ENCODE measurements at regions not wholly inside any gene's neighbourhood (a gene's known extent, or its start where the extent isn't known, plus 50 kb on each side); places are given as distances from the start of the nearest gene placed in this dataset.
"Not testable (repeated sequence)": the region's sequence is repeated elsewhere in the genome, so short reads cannot be mapped to it uniquely, and the experiment has no call there.

GRCh38 chr16:21376196-21376899 lies 98.3 kb upstream of the CRYM start:
- H3K27me3 ChIP-seq (ENCODE audit: control insufficient read depth, insufficient read depth, low read length); H3K27ac ChIP-seq (ENCODE audit: low read depth, low read length); H3K4me1 ChIP-seq (ENCODE audit: control insufficient read depth, insufficient read depth, low read length); DNase-seq (ENCODE audit: low read depth in 4 of 6, low spot score in 6 of 6); H3K9me3 ChIP-seq (ENCODE audit: control insufficient read depth, insufficient read depth, low read length); H3K36me3 ChIP-seq (ENCODE audit: control insufficient read depth, insufficient read depth, low read length); H3K4me3 ChIP-seq (ENCODE audit: low read depth, low read length): not testable (repeated sequence)
- WGBS (ENCODE audit: insufficient coverage): 99% methylated on average over 12 of the region's 22 CpGs

DNA sequence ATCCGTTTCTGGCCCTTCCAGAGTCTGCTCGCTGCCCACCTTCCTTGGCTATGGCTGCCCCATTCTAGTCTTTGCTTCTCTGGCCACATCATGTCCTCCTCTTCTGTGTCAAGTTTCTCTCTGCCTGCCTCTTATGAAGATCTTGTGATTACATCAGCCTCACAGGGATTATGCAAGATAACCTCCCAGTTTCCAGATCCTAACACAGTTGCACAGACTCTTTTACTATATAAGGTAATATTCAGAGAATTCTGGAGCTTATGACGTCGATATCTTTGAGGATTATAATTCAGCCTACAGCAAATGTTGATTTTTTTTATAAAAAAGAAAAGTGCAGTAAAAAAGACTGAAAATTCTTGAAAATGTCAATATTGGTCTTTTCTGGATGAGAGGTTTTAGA lies 97.2 kb upstream of the CRYM start:
- not testable (repeated sequence) for H3K4me1 ChIP-seq (ENCODE audit: control insufficient read depth, insufficient read depth, low read length); DNase-seq (ENCODE audit: low read depth in 4 of 6, low spot score in 6 of 6); H3K4me3 ChIP-seq (ENCODE audit: low read depth, low read length); H3K27me3 ChIP-seq (ENCODE audit: control insufficient read depth, insufficient read depth, low read length); H3K9me3 ChIP-seq (ENCODE audit: control insufficient read depth, insufficient read depth, low read length); H3K36me3 ChIP-seq (ENCODE audit: control insufficient read depth, insufficient read depth, low read length); H3K27ac ChIP-seq (ENCODE audit: low read depth, low read length)
- no CpG with 5 or more reads among the region's 4 CpGs for WGBS (ENCODE audit: insufficient coverage)

DNA sequence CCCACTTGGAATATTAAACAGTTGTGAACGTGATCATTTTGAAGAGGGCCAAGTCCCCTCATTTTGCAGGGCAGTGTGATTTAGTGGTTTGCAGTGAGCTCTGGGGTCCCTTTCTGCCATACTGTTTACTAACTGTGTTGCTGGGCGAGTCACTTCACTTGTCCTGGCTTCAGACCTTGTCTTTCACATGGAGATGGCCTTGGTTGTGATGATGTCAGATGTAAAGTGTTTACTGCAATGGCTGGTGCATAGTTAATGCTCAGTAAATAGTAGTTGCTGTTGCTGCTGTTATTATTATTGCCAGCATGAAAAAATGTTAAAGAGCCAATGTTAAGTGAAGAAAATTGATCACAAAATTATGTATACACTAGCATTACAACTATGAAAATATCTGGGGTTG lies 95.4 kb upstream of the CRYM start:
- H3K27me3 ChIP-seq (ENCODE audit: control insufficient read depth, insufficient read depth, low read length); H3K27ac ChIP-seq (ENCODE audit: low read depth, low read length); H3K4me1 ChIP-seq (ENCODE audit: control insufficient read depth, insufficient read depth, low read length); DNase-seq (ENCODE audit: low read depth in 4 of 6, low spot score in 6 of 6); H3K36me3 ChIP-seq (ENCODE audit: control insufficient read depth, insufficient read depth, low read length); H3K9me3 ChIP-seq (ENCODE audit: control insufficient read depth, insufficient read depth, low read length); H3K4me3 ChIP-seq (ENCODE audit: low read depth, low read length): not testable (repeated sequence)
- WGBS (ENCODE audit: insufficient coverage): 82% methylated on average over 2 of the region's 2 CpGs

DNA sequence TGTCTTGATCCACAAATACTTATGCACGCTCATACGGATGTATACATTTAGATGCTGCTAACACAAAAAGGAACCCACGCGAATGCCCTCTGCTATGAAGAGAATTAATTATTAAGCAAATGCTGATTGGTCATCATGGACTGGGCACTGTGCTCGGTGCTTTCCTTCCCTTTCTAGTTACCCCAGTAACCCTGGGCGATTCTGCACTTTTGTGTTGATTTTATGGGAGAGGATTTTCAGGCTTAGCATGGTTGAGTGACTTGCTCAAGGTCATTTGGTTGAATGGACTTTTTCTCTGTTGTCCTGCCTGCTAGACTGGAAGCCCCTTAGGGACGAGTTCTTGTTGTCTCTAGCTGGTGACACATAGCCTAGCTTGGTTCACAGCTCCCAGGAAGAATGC lies 94.8 kb upstream of the CRYM start:
- not testable (repeated sequence) for H3K4me1 ChIP-seq (ENCODE audit: control insufficient read depth, insufficient read depth, low read length); H3K9me3 ChIP-seq (ENCODE audit: control insufficient read depth, insufficient read depth, low read length); H3K4me3 ChIP-seq (ENCODE audit: low read depth, low read length); DNase-seq (ENCODE audit: low read depth in 4 of 6, low spot score in 6 of 6); H3K27me3 ChIP-seq (ENCODE audit: control insufficient read depth, insufficient read depth, low read length); H3K36me3 ChIP-seq (ENCODE audit: control insufficient read depth, insufficient read depth, low read length); H3K27ac ChIP-seq (ENCODE audit: low read depth, low read length)
- no CpG with 5 or more reads among the region's 7 CpGs for WGBS (ENCODE audit: insufficient coverage)

DNA sequence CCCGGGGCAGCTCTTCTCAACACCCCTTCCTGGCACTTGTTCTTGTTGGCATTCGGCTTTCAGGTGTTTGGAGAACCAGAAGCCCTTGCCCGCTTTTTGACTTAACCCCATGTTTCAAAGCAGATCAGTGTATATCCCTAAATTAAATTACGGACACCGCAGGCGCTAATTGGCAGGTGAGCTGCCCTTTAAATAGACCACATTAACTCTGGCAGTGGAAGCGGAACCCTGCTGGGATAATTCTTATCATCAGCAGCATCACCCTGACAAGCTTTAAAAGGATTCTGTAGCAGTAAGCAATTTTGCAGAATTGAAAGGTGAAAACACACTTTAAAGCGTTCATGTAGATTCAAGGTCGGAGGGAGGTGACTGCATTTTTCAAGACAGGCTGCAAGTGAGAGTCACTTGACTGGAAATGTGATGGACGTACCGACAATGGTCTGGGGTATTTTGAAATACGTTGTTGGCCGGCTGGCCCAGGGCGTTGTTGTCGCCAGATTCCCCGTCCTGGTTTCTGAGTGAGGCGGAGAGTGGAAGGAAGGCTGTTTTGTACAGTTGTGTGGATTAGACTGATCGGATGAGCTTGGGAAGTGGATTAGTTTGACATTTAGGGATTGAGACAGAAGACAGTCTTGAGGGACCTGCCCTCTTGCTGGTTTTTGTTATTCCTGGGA lies 94.2 kb upstream of the CRYM start:
- not testable (repeated sequence) for H3K36me3 ChIP-seq (ENCODE audit: control insufficient read depth, insufficient read depth, low read length); H3K9me3 ChIP-seq (ENCODE audit: control insufficient read depth, insufficient read depth, low read length); H3K4me3 ChIP-seq (ENCODE audit: low read depth, low read length); H3K27ac ChIP-seq (ENCODE audit: low read depth, low read length); H3K4me1 ChIP-seq (ENCODE audit: control insufficient read depth, insufficient read depth, low read length); H3K27me3 ChIP-seq (ENCODE audit: control insufficient read depth, insufficient read depth, low read length)
- WGBS (ENCODE audit: insufficient coverage): no CpG with 5 or more reads among the region's 18 CpGs
- peak in 1 of 6 donors; percentile 14 for DNase-seq (ENCODE audit: low read depth in 4 of 6, low spot score in 6 of 6)

DNA sequence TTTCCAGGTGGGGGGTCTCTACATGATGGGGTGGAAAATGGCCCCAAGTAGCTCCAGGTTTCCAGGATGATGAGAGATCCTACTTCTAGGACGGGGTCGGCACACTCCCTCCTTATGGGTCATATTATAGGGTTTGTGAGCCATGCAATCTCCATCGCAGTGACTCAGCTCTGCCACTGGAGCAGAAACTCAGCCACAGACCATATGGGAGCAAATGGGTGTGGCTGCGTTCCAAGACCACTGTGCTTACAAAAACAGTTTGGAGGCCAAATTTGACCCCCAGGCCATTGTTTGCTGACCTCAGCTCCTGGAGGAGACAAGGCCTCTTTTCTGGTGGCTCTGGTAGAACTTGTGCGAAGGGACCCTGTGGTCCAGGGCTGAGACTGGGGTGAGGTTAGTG lies 92.7 kb upstream of the CRYM start:
- not testable (repeated sequence) for H3K27ac ChIP-seq (ENCODE audit: low read depth, low read length); DNase-seq (ENCODE audit: low read depth in 4 of 6, low spot score in 6 of 6); H3K36me3 ChIP-seq (ENCODE audit: control insufficient read depth, insufficient read depth, low read length); H3K4me3 ChIP-seq (ENCODE audit: low read depth, low read length); H3K9me3 ChIP-seq (ENCODE audit: control insufficient read depth, insufficient read depth, low read length); H3K27me3 ChIP-seq (ENCODE audit: control insufficient read depth, insufficient read depth, low read length); H3K4me1 ChIP-seq (ENCODE audit: control insufficient read depth, insufficient read depth, low read length)
- 71% methylated on average over 3 of the region's 5 CpGs for WGBS (ENCODE audit: insufficient coverage)

DNA sequence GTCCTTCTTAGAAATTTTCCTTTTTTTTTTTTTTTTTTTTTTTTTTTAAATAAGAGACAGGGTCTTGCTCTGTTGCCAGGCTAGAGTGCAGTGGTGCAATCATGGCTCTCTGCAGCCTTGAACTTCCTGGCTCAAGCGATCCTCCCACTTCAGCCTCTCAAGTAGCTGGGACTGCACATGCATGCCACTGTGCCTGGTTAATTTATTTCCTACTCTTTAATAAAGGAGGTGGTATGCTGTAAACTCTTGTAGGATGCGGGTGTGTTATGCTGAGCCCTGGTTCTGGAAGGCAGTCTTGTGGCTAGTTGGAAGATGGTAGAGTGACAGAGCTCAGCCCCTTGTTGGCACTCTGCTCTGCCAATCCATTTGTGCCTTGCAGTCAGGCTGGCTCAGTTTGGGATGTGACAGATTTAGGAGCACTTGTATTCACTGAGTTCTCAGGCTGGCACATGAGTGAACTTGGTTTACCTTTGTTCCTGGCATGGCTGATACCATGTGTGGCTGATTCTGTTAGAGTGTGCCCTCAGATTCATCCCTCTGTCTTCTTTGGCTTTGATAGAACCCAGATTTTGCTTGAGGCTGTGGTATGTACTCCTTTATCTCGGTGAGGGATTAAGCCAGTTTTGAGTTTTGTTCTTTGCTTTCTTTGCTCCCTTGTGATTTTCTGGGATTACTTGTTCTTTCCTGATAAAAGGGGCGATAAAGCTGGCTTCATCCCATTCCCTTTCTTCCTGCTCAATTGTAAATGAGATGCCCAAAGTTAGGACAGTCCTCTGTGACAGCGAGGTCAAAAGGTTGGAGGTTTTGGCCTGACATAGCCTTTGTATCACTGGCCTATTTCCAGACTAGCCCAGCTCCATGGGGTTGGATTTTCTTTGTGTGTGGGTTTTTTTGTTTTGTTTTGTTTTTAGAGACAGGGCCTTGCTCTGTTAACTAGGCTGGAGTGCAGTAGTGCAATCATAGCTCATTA lies 91.2 kb upstream of the CRYM start:
- not testable (repeated sequence) for H3K36me3 ChIP-seq (ENCODE audit: control insufficient read depth, insufficient read depth, low read length); H3K27ac ChIP-seq (ENCODE audit: low read depth, low read length); H3K4me3 ChIP-seq (ENCODE audit: low read depth, low read length); H3K4me1 ChIP-seq (ENCODE audit: control insufficient read depth, insufficient read depth, low read length); H3K9me3 ChIP-seq (ENCODE audit: control insufficient read depth, insufficient read depth, low read length); H3K27me3 ChIP-seq (ENCODE audit: control insufficient read depth, insufficient read depth, low read length)
- peak in 1 of 6 donors; percentile 16 for DNase-seq (ENCODE audit: low read depth in 4 of 6, low spot score in 6 of 6)
- 80% methylated on average over 1 of the region's 5 CpGs for WGBS (ENCODE audit: insufficient coverage)

DNA sequence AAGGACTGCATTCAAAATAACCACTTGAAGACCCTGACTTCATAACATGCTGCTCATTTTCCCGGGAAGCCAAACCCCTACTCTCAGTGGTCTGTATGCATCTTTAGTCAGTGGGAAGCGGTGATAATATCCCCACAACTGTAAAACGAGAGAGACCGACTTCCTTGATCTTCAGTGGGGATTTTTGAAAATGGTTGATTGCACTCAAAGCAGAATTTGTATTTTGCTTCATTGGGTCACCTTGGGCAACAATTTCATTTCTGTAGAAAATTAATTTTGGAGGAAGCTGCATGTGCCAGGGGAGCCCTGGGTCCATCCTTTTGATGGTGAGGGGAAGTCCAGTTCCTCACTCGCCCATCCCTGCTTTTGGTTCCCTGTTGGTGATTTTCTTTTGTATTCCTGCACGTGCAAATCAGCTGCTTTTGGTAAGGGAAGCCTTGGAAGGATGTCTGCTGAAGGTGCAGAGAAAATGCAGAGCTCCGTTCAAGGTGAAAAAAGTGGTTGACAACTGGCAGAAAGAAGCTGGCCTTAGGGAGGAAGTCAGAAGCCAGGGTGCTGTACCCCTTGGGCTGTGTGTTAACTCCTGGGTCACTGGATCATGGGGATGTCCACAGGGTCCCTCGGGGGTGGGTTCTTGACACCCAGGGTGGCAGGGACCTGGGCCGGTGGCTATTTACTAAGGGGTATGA lies 89.8 kb upstream of the CRYM start:
- not testable (repeated sequence) for H3K9me3 ChIP-seq (ENCODE audit: control insufficient read depth, insufficient read depth, low read length); H3K36me3 ChIP-seq (ENCODE audit: control insufficient read depth, insufficient read depth, low read length); H3K4me1 ChIP-seq (ENCODE audit: control insufficient read depth, insufficient read depth, low read length); DNase-seq (ENCODE audit: low read depth in 4 of 6, low spot score in 6 of 6); H3K27ac ChIP-seq (ENCODE audit: low read depth, low read length); H3K27me3 ChIP-seq (ENCODE audit: control insufficient read depth, insufficient read depth, low read length); H3K4me3 ChIP-seq (ENCODE audit: low read depth, low read length)
- WGBS (ENCODE audit: insufficient coverage): 78% methylated on average over 4 of the region's 9 CpGs

GRCh38 chr16:21366998-21367397 lies 88.9 kb upstream of the CRYM start:
- not testable (repeated sequence) for DNase-seq (ENCODE audit: low read depth in 4 of 6, low spot score in 6 of 6); H3K4me3 ChIP-seq (ENCODE audit: low read depth, low read length); H3K27me3 ChIP-seq (ENCODE audit: control insufficient read depth, insufficient read depth, low read length); H3K4me1 ChIP-seq (ENCODE audit: control insufficient read depth, insufficient read depth, low read length); H3K27ac ChIP-seq (ENCODE audit: low read depth, low read length); H3K36me3 ChIP-seq (ENCODE audit: control insufficient read depth, insufficient read depth, low read length); H3K9me3 ChIP-seq (ENCODE audit: control insufficient read depth, insufficient read depth, low read length)
- no CpG with 5 or more reads among the region's 2 CpGs for WGBS (ENCODE audit: insufficient coverage)
